ENCODE measurements at regions not wholly inside any gene's neighbourhood (a gene's known extent, or its start where the extent isn't known, plus 50 kb on each side); places are given as distances from the start of the nearest gene placed in this dataset.

DNA sequence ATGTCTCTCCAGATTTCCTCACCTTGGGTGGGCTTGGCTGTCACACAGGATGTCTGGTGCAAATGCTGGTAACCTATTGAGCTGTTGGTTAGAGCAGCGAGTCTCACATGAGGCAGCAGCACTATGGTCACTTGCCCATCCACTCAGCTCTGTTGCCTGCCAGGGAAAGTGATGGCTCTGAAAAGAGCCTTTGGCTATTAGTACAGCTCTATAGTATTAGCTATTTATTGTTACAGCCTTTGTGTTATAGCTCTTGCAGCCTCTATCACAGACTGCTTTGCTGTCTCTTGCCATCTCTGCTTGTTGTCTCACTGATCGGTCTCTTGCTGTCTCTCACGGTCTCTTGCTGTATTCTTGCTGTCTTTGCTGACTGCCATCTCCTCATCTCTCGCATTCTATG, 114.3 kb downstream of the MFSD1 start:
- no peaks in the 10 kb centered on the region for H3K9me3 ChIP-seq (ENCODE audit: low read length)
- no peak overlapping the region for H3K27ac ChIP-seq (ENCODE audit: low read length)

DNA sequence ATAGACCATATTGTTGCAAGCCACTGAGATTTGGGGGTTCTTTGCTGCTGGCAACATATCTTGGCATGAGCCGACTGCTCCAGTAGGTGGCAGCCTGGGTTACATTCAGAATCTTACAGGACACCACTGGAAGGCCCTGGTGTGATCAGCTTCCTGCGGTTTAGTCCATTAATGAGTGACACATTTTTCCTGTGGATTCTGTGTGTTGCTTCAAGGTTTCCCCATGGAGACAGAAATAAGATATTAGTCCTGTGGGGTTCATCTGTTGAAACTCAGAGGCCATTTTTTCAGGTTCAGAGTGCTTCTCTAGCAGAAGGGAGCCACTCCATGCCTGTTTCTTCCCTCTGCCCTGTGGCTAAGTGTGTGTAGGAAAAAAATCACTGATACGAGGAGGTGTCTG, 116.2 kb downstream of the MFSD1 start:
- Histone ChIP-seq H3K4me3 (ENCODE audit: low read length) (no peak overlapping the region), H3K4me2 (ENCODE audit: low read length) (no peak overlapping the region), H3K9me2 (ENCODE audit: insufficient read depth, low read length) (no peaks in the 10 kb centered on the region), H2AFZ (ENCODE audit: low read depth, low read length) (no peak overlapping the region), H3K27me3 (ENCODE audit: insufficient read depth, low read depth, low read length) (no peaks in the 10 kb centered on the region), H4K20me1 (ENCODE audit: insufficient read depth) (no peaks in the 10 kb centered on the region), H3F3A (ENCODE audit: insufficient read depth, low read length, poor library complexity, severe bottlenecking) (peaks cover 9% of the 10 kb centered on the region), H3K9me3 (ENCODE audit: low read length) (no peaks in the 10 kb centered on the region), H3K79me2 (replicated peaks; ENCODE audit: insufficient read depth, low read length) (no peaks in the 10 kb centered on the region), H3K27ac (ENCODE audit: low read length) (peak overlapping the region; percentile 44), H3K36me3 (ENCODE audit: insufficient read depth, low read length) (no peaks in the 10 kb centered on the region), H3K9ac (ENCODE audit: low read length) (no peak overlapping the region)
- peak; percentile 45 for TF ChIP-seq REST (IDR thresholded peaks at IDR 0.05; ENCODE audit: borderline replicate concordance)
- peak; percentile 36 for TF ChIP-seq EP300 (conservative IDR thresholded peaks at IDR 0.05; ENCODE audit: poor library complexity, severe bottlenecking)
- TF ChIP-seq POLR2AphosphoS5 (IDR thresholded peaks at IDR 0.05), result peak; percentile 49
- no peak for TF ChIP-seq MXI1 (conservative IDR thresholded peaks at IDR 0.05; ENCODE audit: poor library complexity, severe bottlenecking)
- TF ChIP-seq EZH2 (IDR thresholded peaks at IDR 0.05; ENCODE audit: borderline replicate concordance, insufficient read depth, low read length, poor library complexity, severe bottlenecking), result no peak
- TF ChIP-seq TAF1 (IDR thresholded peaks at IDR 0.05; ENCODE audit: low read depth), result no peak
- peak; percentile 87 for TF ChIP-seq SMC3 (conservative IDR thresholded peaks at IDR 0.05; ENCODE audit: poor library complexity)
- TF ChIP-seq CTCF (IDR thresholded peaks at IDR 0.05; ENCODE audit: poor library complexity, severe bottlenecking), result peak; percentile 83
- peak; percentile 85 for TF ChIP-seq RAD21 (conservative IDR thresholded peaks at IDR 0.05)

More for the DNA sequence above, 114.3 kb downstream of the MFSD1 start:
- no peak overlapping the region for H3K4me3 ChIP-seq (ENCODE audit: low read length)
- no peak overlapping the region for H2AFZ ChIP-seq (ENCODE audit: low read depth, low read length)
- no peaks in the 10 kb centered on the region for H3K36me3 ChIP-seq (ENCODE audit: insufficient read depth, low read length)
- no peaks in the 10 kb centered on the region for H4K20me1 ChIP-seq (ENCODE audit: insufficient read depth)
- H3K79me2 ChIP-seq (replicated peaks; ENCODE audit: insufficient read depth, low read length), result no peaks in the 10 kb centered on the region
- H3K9ac ChIP-seq (ENCODE audit: low read length), result no peak overlapping the region
- H3K9me2 ChIP-seq (ENCODE audit: insufficient read depth, low read length), result no peaks in the 10 kb centered on the region
- no peaks in the 10 kb centered on the region for H3K27me3 ChIP-seq (ENCODE audit: insufficient read depth, low read depth, low read length)
- peaks cover 9% of the 10 kb centered on the region for H3F3A ChIP-seq (ENCODE audit: insufficient read depth, low read length, poor library complexity, severe bottlenecking)
- TF ChIP-seq MXI1 (conservative IDR thresholded peaks at IDR 0.05; ENCODE audit: poor library complexity, severe bottlenecking) (no peak), CTCF (IDR thresholded peaks at IDR 0.05; ENCODE audit: poor library complexity, severe bottlenecking) (no peak)
- no peak overlapping the region for H3K4me2 ChIP-seq (ENCODE audit: low read length)

Data from neural cell (in vitro differentiated cells).